Colonic mucosa (tissue), 4 donors: ENCODE measurements at regions not wholly inside any gene's neighbourhood (a gene's known extent, or its start where the extent isn't known, plus 50 kb on each side); places are given as distances from the start of the nearest gene placed in this dataset.

Experiments used
- DNase-seq: peaks from one replicate; pipeline ENCODE4 v3.0.0-alpha.2; 2020
- H3K27ac ChIP-seq: fragments of 200-600 bp; one replicate; pipeline ENCODE4 v1.8.0; 2021
- H3K27me3 ChIP-seq: fragments of 200-600 bp; one replicate; pipeline ENCODE4 v1.8.0; 2021
- H3K36me3 ChIP-seq: fragments of 200-600 bp; one replicate; pipeline ENCODE4 v1.8.0; 2021
- H3K4me1 ChIP-seq: fragments of 200-600 bp; one replicate; pipeline ENCODE4 v1.8.0; 2021; ENCODE audit warnings: mild to moderate bottlenecking
- H3K4me3 ChIP-seq: fragments of 200-600 bp; one replicate; pipeline ENCODE4 v1.8.0; 2021
- H3K9ac ChIP-seq, 2 donors: one replicate each; pipeline ENCODE4 v1.7.0; 2013; ENCODE audit warnings: control low read depth in 2 of 2, low read depth in 2 of 2, low read length in 2 of 2
- H3K9me3 ChIP-seq: fragments of 200-600 bp; one replicate; pipeline ENCODE4 v1.8.0; 2021
- intact Hi-C: fragments of 100-400 bp; cut with DNase I; formaldehyde crosslinking; loops from one replicate; pipeline ENCODE4 v1.14.1; 2022
- TF ChIP-seq, protein P1 (sequence below): fragments of 200-600 bp; IDR thresholded peaks from one replicate; pipeline ENCODE4 v1.8.0; 2022; ENCODE audit warnings: antibody characterized with exemption, mild to moderate bottlenecking
- donor health status: healthy.
- donor health status: DM: no; HTN: no; CAD: no.
- donor health status: DM: no; HTN: no; CAD: no.

DNA sequence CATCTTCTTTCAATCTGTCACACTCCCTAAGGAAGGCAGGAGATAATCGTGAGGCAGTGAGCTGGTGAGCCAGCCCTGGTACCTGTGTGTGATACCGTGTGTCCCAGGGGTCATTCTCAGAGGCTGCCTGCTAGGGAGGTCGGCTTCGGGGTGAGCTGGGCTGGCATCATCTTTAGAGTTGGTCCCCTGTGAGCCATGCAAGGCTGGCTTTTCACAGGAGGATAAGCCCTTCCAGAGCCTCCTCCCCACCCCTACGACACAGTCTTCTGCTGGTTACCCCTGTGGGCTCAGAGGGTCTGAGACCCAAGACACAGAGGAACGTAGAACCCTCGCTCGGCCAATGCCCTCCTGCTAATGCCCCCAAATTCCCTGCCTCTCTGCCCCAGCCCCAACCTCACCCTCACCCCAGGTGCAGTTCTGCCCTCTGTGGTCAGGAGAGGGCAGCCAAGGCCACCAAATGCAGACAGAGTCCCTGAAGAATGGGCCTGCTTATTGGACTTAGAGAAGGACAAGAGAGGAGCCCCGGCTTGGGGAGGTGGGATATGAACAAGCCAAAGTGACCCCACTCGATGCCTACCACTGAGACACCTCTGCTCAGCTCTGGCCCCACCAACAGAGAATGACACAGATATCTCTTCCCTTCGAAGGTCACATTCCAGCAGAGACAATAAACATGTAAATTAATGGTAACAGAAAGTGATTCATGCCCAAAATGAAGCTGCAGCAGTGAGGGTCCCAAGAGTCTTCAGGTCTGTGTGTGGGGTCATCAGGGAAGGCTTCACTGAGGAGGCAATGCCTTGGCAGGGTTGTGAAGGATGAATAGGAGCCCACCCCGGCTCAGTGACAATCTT, 80.8 kb upstream of the CCL1 start:
- Histone ChIP-seq H3K36me3 (no peaks in the 10 kb centered on the region), H3K27ac (no peak overlapping the region), H3K9ac (no peak overlapping the region), H3K4me1 (no peaks in the 10 kb centered on the region), H3K27me3 (no peaks in the 10 kb centered on the region), H3K9me3 (no peaks in the 10 kb centered on the region), H3K4me3 (no peak overlapping the region)
- intact Hi-C loops = no loop called here
- DNase-seq = no peak
- TF ChIP-seq, protein P1, sequence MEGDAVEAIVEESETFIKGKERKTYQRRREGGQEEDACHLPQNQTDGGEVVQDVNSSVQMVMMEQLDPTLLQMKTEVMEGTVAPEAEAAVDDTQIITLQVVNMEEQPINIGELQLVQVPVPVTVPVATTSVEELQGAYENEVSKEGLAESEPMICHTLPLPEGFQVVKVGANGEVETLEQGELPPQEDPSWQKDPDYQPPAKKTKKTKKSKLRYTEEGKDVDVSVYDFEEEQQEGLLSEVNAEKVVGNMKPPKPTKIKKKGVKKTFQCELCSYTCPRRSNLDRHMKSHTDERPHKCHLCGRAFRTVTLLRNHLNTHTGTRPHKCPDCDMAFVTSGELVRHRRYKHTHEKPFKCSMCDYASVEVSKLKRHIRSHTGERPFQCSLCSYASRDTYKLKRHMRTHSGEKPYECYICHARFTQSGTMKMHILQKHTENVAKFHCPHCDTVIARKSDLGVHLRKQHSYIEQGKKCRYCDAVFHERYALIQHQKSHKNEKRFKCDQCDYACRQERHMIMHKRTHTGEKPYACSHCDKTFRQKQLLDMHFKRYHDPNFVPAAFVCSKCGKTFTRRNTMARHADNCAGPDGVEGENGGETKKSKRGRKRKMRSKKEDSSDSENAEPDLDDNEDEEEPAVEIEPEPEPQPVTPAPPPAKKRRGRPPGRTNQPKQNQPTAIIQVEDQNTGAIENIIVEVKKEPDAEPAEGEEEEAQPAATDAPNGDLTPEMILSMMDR = no peak

- TF ChIP-seq, protein P1 = no peak
- Histone ChIP-seq H3K9ac (no peak overlapping the region), H3K27me3 (no peaks in the 10 kb centered on the region), H3K36me3 (no peaks in the 10 kb centered on the region), H3K4me1 (no peaks in the 10 kb centered on the region), H3K9me3 (no peaks in the 10 kb centered on the region), H3K4me3 (no peak overlapping the region), H3K27ac (no peak overlapping the region)
- DNase-seq = no peak
- intact Hi-C loops = no loop called here
Observed at GRCh38 chr17:34442387-34443111, 79.5 kb upstream of the CCL1 start.

DNA sequence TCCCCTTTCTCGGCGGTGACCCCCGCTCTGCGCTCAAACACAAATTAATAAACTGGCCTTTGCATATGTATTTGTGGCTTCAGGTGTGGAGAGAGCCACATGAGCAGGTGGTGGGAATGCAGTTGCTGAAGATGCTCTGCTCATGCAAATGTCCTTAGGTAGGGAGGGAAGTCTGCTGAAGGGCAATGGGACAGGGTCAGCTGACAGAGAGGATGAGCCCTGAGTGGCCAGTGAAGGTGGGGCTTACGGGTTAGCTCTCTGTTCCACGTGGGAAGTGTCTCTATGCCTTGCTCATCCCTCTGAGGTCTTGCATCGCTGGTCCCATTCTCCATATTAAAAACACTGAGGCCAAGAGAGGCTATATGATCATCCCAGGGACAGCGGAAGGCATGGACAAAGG, 74.2 kb upstream of the CCL1 start:
- TF ChIP-seq, protein P1 = no peak
- Histone ChIP-seq H3K27me3 (no peaks in the 10 kb centered on the region), H3K36me3 (no peaks in the 10 kb centered on the region), H3K9me3 (no peaks in the 10 kb centered on the region), H3K9ac (no peak overlapping the region), H3K27ac (no peak overlapping the region), H3K4me1 (no peaks in the 10 kb centered on the region), H3K4me3 (no peak overlapping the region)
- DNase-seq = no peak
- intact Hi-C loops = no loop called here

GRCh38 chr17:34436607-34437006, 73.6 kb upstream of the CCL1 start:
- H3K36me3 ChIP-seq = no peaks in the 10 kb centered on the region
- TF ChIP-seq, protein P1 = no peak
- H3K27ac ChIP-seq = no peak overlapping the region
- H3K9me3 ChIP-seq = no peaks in the 10 kb centered on the region
- no peaks in the 10 kb centered on the region for H3K4me1 ChIP-seq
- no peak overlapping the region for H3K4me3 ChIP-seq
- intact Hi-C loops = no loop called here
- DNase-seq = no peak
- H3K27me3 ChIP-seq = no peaks in the 10 kb centered on the region
- no peak overlapping the region for H3K9ac ChIP-seq

GRCh38 chr17:34435182-34435928, 72.3 kb upstream of the CCL1 start:
- Histone ChIP-seq H3K9me3 (no peaks in the 10 kb centered on the region), H3K9ac (no peak overlapping the region), H3K27me3 (no peaks in the 10 kb centered on the region), H3K36me3 (no peaks in the 10 kb centered on the region), H3K4me3 (no peak overlapping the region), H3K4me1 (no peaks in the 10 kb centered on the region), H3K27ac (no peak overlapping the region)
- no peak for DNase-seq
- intact Hi-C loops = no loop called here
- TF ChIP-seq, protein P1 = no peak
